ENCODE measurements at regions not wholly inside any gene's neighbourhood (a gene's known extent, or its start where the extent isn't known, plus 50 kb on each side); places are given as distances from the start of the nearest gene placed in this dataset.

GRCh38 chr6:106886922-106887797 lies 87.4 kb downstream of the CD24 start (continued):
- TF ChIP-seq BCLAF1 (IDR thresholded peaks at IDR 0.05; ENCODE audit: borderline replicate concordance in 1 of 2, control insufficient read depth in 1 of 2, low read depth in 2 of 2, low read length in 1 of 2): no peak
- no peak for TF ChIP-seq NR3C1 (CRISPR knock-in tag; IDR thresholded peaks at IDR 0.05)
- no peak for TF ChIP-seq EHMT2 (IDR thresholded peaks at IDR 0.05)
- no peak for TF ChIP-seq SUPT5H (IDR thresholded peaks at IDR 0.05)
- no peak for TF ChIP-seq ZNF511 (CRISPR knock-in tag; IDR thresholded peaks at IDR 0.05)
- TF ChIP-seq DIDO1 (tag; IDR thresholded peaks at IDR 0.05; ENCODE audit: low read depth): no peak
- TF ChIP-seq PHB2 (IDR thresholded peaks at IDR 0.05; ENCODE audit: low read depth): no peak
- peak; percentile 94 for TF ChIP-seq TSHZ1 (CRISPR knock-in tag; IDR thresholded peaks at IDR 0.05)
- TF ChIP-seq CBX5 (IDR thresholded peaks at IDR 0.05; ENCODE audit: borderline replicate concordance, low read depth): no peak
- TF ChIP-seq SNRNP70 (optimal IDR thresholded peaks at IDR 0.05; ENCODE audit: low read depth, low read length): no peak
- no peak for TF ChIP-seq PCBP2 (IDR thresholded peaks at IDR 0.05; ENCODE audit: low read depth, low read length, poor library complexity, severe bottlenecking)
- TF ChIP-seq SP1 (CRISPR knock-in tag; IDR thresholded peaks at IDR 0.05): no peak
- 0 out of 2 replicates have a peak, but pooled peaks have one; percentile 55 for TF ChIP-seq ZNF354B (CRISPR knock-in tag; IDR thresholded peaks at IDR 0.05)
- no peak for TF ChIP-seq MIER1 (IDR thresholded peaks at IDR 0.05; ENCODE audit: low read depth)
- TF ChIP-seq ZNF224 (CRISPR knock-in tag; IDR thresholded peaks at IDR 0.05): no peak
- 0 out of 2 replicates have a peak, but pooled peaks have one; percentile 21 for TF ChIP-seq ZNF3 (CRISPR knock-in tag; IDR thresholded peaks at IDR 0.05)
- TF ChIP-seq ZNF717 (CRISPR knock-in tag; IDR thresholded peaks at IDR 0.05): 0 out of 2 replicates have a peak, but pooled peaks have one; percentile 32
- no peak; a peak in 1 of 4 replicates for TF ChIP-seq SRF (CRISPR knock-in tag; IDR thresholded peaks at IDR 0.05)
- TF ChIP-seq THAP12 (CRISPR knock-in tag; IDR thresholded peaks at IDR 0.05): no peak

All from K562 (cell line).